Erythroblast (primary cell): ENCODE measurements at regions not wholly inside any gene's neighbourhood (a gene's known extent, or its start where the extent isn't known, plus 50 kb on each side); places are given as distances from the start of the nearest gene placed in this dataset.

ENCODE experiments used
- GATA1 ChIP-seq: IDR thresholded peaks from 2 replicates; pipeline ENCODE4 v1.6.1; 2011; ENCODE audit warnings: low read depth, mild to moderate bottlenecking, control low read depth, low read length, moderate library complexity
- POLR2A ChIP-seq: IDR thresholded peaks from 2 replicates; pipeline ENCODE4 v1.6.1; 2011; ENCODE audit warnings: mild to moderate bottlenecking, low read length

DNA sequence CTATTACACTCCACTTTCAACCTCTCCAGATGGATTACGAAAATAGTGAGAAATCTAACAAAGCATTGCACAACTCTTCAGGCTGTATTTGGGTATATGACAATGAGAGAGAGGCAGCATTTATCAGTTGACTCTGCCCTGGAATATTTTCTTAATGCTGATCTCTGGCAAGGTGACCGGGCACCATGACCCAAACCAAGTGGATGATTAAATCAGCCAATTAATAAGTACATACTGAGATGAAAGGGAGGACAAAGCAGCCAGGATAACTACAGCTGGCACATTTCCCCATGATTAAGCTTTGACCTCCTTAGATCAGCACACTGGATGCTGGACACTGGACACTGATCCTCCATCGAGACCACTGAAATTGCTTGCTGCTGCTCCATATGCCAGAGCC, 218.2 kb downstream of the ASCL1 start:
- TF ChIP-seq POLR2A (no peak), GATA1 (no peak)
